PC-3 (cell line): ENCODE measurements at regions not wholly inside any gene's neighbourhood (a gene's known extent, or its start where the extent isn't known, plus 50 kb on each side); places are given as distances from the start of the nearest gene placed in this dataset.

ENCODE experiments used
- ATAC-seq: fragments of 200-7000 bp; cut with Tn5 transposase; 2 replicates; pipeline ENCODE4 v1.9.1; 2020; ENCODE audit warnings: mild to moderate bottlenecking, moderate library complexity
- BruUV-seq: library from RNA; stranded (reverse); fragments of 400-500 nt; replicated peaks from 2 replicates; lab custom pipeline; 2021; lab: Mats Ljungman, UMichigan
- CTCF ChIA-PET: fragments of 300-600 bp; sonication (Branson Sonifier 250); formaldehyde crosslinking; loops from one replicate; lab custom pipeline; 2022; ENCODE audit warnings: antibody characterized with exemption; lab: Charles Lee
- POLR2A ChIA-PET: fragments of 300-600 bp; sonication (Branson Sonifier 250); formaldehyde crosslinking; loops from one replicate; lab custom pipeline; 2022; ENCODE audit warnings: antibody characterized with exemption; ENCODE audit not compliant: unreplicated experiment; lab: Charles Lee
- DNase-seq: peaks from one replicate; pipeline ENCODE4 v3.0.0-alpha.2; 2015
- H2AFZ ChIP-seq: fragments of 300-600 bp; sonication (generic); 2 replicates; pipeline ENCODE4 v1.6.0; 2016; ENCODE audit warnings: antibody characterized with exemption, low read length
- H3F3A ChIP-seq: fragments of 300-600 bp; sonication (generic); one replicate; pipeline ENCODE4 v1.6.0; 2017; ENCODE audit warnings: antibody characterized with exemption, low read length, control low read depth, mild to moderate bottlenecking; ENCODE audit not compliant: unreplicated experiment
- H3K27ac ChIP-seq: fragments of 300-600 bp; sonication (generic); 2 replicates; pipeline ENCODE4 v1.5.1; 2016; ENCODE audit warnings: mild to moderate bottlenecking, low read length
- H3K27me3 ChIP-seq: fragments of 300-600 bp; sonication (generic); 2 replicates; pipeline ENCODE4 v1.6.1; 2016; ENCODE audit warnings: low read length, mixed read lengths
- H3K36me3 ChIP-seq: fragments of 300-600 bp; sonication (generic); 2 replicates; pipeline ENCODE4 v1.6.1; 2016; ENCODE audit warnings: low read depth, mixed run types, low read length, mixed read lengths
- H3K4me1 ChIP-seq: fragments of 300-600 bp; sonication (generic); 2 replicates; pipeline ENCODE4 v1.5.1; 2016; ENCODE audit warnings: low read length; ENCODE audit not compliant: insufficient read depth
- H3K4me2 ChIP-seq: fragments of 300-600 bp; sonication (generic); 2 replicates; pipeline ENCODE4 v1.6.0; 2016; ENCODE audit warnings: low read length
- H3K4me3 ChIP-seq: fragments of 300-600 bp; sonication (generic); 2 replicates; pipeline ENCODE4 v1.5.1; 2016; ENCODE audit warnings: mild to moderate bottlenecking, low read length, mixed read lengths
- H3K79me2 ChIP-seq: fragments of 300-600 bp; sonication (generic); 2 replicates; pipeline ENCODE4 v1.6.1; 2017; ENCODE audit warnings: low read length, mixed read lengths
- H3K9ac ChIP-seq: fragments of 300-600 bp; sonication (generic); 2 replicates; pipeline ENCODE4 v1.6.0; 2016; ENCODE audit warnings: mild to moderate bottlenecking, low read length
- H3K9me2 ChIP-seq: fragments of 300-600 bp; sonication (generic); replicated peaks from 2 replicates; pipeline ENCODE4 v1.6.1; 2016; ENCODE audit warnings: mixed run types, low read length, mixed read lengths
- H3K9me3 ChIP-seq: fragments of 300-600 bp; sonication (generic); 2 replicates; pipeline ENCODE4 v1.6.1; 2016; ENCODE audit warnings: low read length, mixed read lengths
- H4K20me1 ChIP-seq: fragments of 300-600 bp; sonication (generic); 2 replicates; pipeline ENCODE4 v1.6.1; 2016; ENCODE audit warnings: low read length, mixed read lengths
- EZH2 ChIP-seq: fragments of 300-600 bp; sonication (generic); IDR thresholded peaks from one replicate; pipeline ENCODE4 v1.6.1; 2017; ENCODE audit warnings: antibody characterized with exemption, mild to moderate bottlenecking, low read length; ENCODE audit not compliant: unreplicated experiment
- EZH2phosphoT487 ChIP-seq: fragments of 300-600 bp; sonication (generic); IDR thresholded peaks from 2 replicates; pipeline ENCODE4 v1.6.1; 2018; ENCODE audit warnings: mild to moderate bottlenecking, antibody characterized with exemption, low read length, borderline replicate concordance
- intact Hi-C: fragments of 100-400 bp; cut with micrococcal nuclease; formaldehyde crosslinking; loops from 2 replicates; pipeline ENCODE4 v1.9.0; 2023
- TF ChIP-seq, protein P1 (sequence below): fragments of 300-600 bp; sonication (generic); conservative IDR thresholded peaks from 2 replicates; pipeline ENCODE4 v1.5.1; 2017; ENCODE audit warnings: antibody characterized with exemption, low read depth, mild to moderate bottlenecking, low read length

DNA sequence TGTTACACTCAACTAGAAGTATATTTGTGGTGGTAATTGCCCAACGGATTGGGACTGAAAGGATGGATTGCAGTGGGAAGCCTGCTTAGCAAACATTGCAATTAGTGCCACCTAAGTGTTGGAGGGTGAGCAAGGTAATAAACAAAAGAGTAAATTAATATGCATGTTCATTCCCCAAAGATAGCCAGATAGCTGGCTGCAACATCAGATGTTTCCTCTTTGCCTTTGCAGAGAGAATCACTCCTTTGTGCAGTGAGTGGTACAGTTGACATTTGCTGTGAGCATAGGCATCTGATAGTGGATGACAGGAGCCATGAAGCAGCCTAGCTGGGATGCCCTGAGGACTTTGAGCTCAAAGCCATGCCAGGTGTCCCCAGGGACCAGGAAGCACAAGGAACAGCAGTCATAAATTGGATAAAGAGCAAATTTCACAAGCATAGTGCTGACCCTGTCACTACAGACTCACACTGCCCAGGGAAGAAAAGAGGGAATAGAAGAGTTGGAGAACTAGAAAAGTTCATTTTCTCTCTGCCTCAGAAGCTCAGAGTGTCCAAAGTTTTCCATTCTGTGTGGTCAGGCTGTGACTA is 336.1 kb upstream of the SLC30A5 start:
- TF ChIP-seq, protein P1, sequence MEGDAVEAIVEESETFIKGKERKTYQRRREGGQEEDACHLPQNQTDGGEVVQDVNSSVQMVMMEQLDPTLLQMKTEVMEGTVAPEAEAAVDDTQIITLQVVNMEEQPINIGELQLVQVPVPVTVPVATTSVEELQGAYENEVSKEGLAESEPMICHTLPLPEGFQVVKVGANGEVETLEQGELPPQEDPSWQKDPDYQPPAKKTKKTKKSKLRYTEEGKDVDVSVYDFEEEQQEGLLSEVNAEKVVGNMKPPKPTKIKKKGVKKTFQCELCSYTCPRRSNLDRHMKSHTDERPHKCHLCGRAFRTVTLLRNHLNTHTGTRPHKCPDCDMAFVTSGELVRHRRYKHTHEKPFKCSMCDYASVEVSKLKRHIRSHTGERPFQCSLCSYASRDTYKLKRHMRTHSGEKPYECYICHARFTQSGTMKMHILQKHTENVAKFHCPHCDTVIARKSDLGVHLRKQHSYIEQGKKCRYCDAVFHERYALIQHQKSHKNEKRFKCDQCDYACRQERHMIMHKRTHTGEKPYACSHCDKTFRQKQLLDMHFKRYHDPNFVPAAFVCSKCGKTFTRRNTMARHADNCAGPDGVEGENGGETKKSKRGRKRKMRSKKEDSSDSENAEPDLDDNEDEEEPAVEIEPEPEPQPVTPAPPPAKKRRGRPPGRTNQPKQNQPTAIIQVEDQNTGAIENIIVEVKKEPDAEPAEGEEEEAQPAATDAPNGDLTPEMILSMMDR, result no peak
- TF ChIP-seq EZH2phosphoT487, result no peak
- no peak for TF ChIP-seq EZH2
- Histone ChIP-seq H3K27me3 (no peaks in the 10 kb centered on the region), H2AFZ (no peak overlapping the region), H4K20me1 (no peaks in the 10 kb centered on the region), H3K4me3 (no peak overlapping the region), H3K9ac (no peak overlapping the region), H3K36me3 (no peaks in the 10 kb centered on the region), H3K9me2 (no peaks in the 10 kb centered on the region), H3K4me1 (no peaks in the 10 kb centered on the region), H3K4me2 (no peak overlapping the region), H3K9me3 (no peaks in the 10 kb centered on the region), H3K27ac (no peak overlapping the region), H3K79me2 (no peaks in the 10 kb centered on the region), H3F3A (no peaks in the 10 kb centered on the region)
- CTCF ChIA-PET, result no interaction called here
- DNase-seq (no peak), ATAC-seq (no peak)
- POLR2A ChIA-PET, result no interaction called here
- intact Hi-C loops, result no loop called here
- no TSS peak for BruUV-seq

DNA sequence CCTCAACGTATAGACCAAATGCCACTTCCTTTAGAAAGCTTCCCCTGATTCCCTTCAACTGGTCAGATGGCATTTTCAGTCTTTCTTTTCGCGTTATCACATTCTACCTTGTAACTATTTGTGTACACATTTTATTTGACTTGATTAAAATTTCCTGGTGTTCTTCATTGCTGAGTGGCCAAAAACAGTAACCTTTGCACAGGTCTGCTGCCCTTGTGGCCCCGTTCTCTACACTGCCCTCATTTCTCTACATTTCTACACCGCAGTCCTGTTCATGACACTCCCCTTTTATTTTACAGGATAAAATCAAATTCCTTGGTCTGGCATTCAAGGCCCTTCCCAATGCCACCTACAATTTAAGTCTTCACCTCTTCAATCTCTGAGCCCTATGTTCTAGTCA is 334.2 kb upstream of the SLC30A5 start:
- Histone ChIP-seq H3K9me3 (no peaks in the 10 kb centered on the region), H3K4me1 (no peaks in the 10 kb centered on the region), H3K79me2 (no peaks in the 10 kb centered on the region), H3K27me3 (no peaks in the 10 kb centered on the region), H3K9ac (no peak overlapping the region), H3K4me3 (no peak overlapping the region), H3K9me2 (no peaks in the 10 kb centered on the region), H2AFZ (no peak overlapping the region), H3K4me2 (no peak overlapping the region), H3K27ac (no peak overlapping the region), H3K36me3 (no peaks in the 10 kb centered on the region), H4K20me1 (no peaks in the 10 kb centered on the region), H3F3A (no peaks in the 10 kb centered on the region)
- TF ChIP-seq EZH2 (no peak), EZH2phosphoT487 (no peak)
- TF ChIP-seq, protein P1, result no peak
- CTCF ChIA-PET, result no interaction called here
- no peak for ATAC-seq
- intact Hi-C loops, result no loop called here
- no TSS peak for BruUV-seq
- DNase-seq, result no peak
- POLR2A ChIA-PET, result no interaction called here

GRCh38 chr5:68762201-68762600 is 331.6 kb upstream of the SLC30A5 start:
- intact Hi-C loops, result no loop called here
- Histone ChIP-seq H3K36me3 (no peaks in the 10 kb centered on the region), H3K9me3 (no peaks in the 10 kb centered on the region), H3F3A (no peaks in the 10 kb centered on the region), H3K27me3 (no peaks in the 10 kb centered on the region), H3K4me1 (no peaks in the 10 kb centered on the region), H3K79me2 (no peaks in the 10 kb centered on the region), H3K9ac (no peak overlapping the region), H3K27ac (no peak overlapping the region), H3K9me2 (no peaks in the 10 kb centered on the region), H4K20me1 (no peaks in the 10 kb centered on the region), H2AFZ (no peak overlapping the region), H3K4me2 (no peak overlapping the region), H3K4me3 (no peak overlapping the region)
- ChIA-PET CTCF (no interaction called here), POLR2A (no interaction called here)
- DNase-seq (peak; percentile 3), ATAC-seq (no peak)
- no TSS peak for BruUV-seq
- TF ChIP-seq EZH2phosphoT487, result no peak
- TF ChIP-seq, protein P1, result no peak
- no peak for TF ChIP-seq EZH2
